Kidney (tissue), 13 donors: ENCODE measurements at regions not wholly inside any gene's neighbourhood (a gene's known extent, or its start where the extent isn't known, plus 50 kb on each side); places are given as distances from the start of the nearest gene placed in this dataset.

ENCODE experiments used
- DNase-seq, 5 donors: peaks; one replicate each; pipeline ENCODE4 v3.0.0-alpha.2; 2013 to 2020
- FAIRE-seq: peaks from 2 replicates; lab custom pipeline; 2012; peaks lifted over from hg19 to GRCh38; lab: Jason Lieb, UNC
- H3K27ac ChIP-seq, 2 donors: one replicate each; pipeline ENCODE4 v1.7.0; 2013; ENCODE audit warnings: low read depth in 2 of 2, low read length in 2 of 2, inconsistent platforms in 1 of 2
- H3K27me3 ChIP-seq: one replicate; pipeline ENCODE4 v1.7.1; 2013; ENCODE audit warnings: low read length, inconsistent platforms; ENCODE audit not compliant: control insufficient read depth, insufficient read depth
- H3K36me3 ChIP-seq, 3 donors: one replicate each; pipeline versions ENCODE4 v1.7.0 to v1.7.1; 2013; ENCODE audit warnings: low read length in 3 of 3, control low read depth in 1 of 3, inconsistent platforms in 1 of 3; ENCODE audit not compliant: insufficient read depth in 3 of 3, control insufficient read depth in 2 of 3
- H3K4me1 ChIP-seq, 3 donors: one replicate each; pipeline versions ENCODE4 v1.7.0 to v1.7.1; 2013; ENCODE audit warnings: low read length in 3 of 3, inconsistent platforms in 1 of 3, low read depth in 1 of 3; ENCODE audit not compliant: control insufficient read depth in 2 of 3, insufficient read depth in 2 of 3
- H3K4me3 ChIP-seq, 3 donors: one replicate each; pipeline versions ENCODE4 v1.7.0 to v1.8.1; 2013; ENCODE audit warnings: low read length in 3 of 3, control low read depth in 1 of 3, inconsistent platforms in 1 of 3
- H3K9ac ChIP-seq, 3 donors: one replicate each; pipeline versions ENCODE4 v1.7.0 to v1.7.1; 2013; ENCODE audit warnings: low read length in 3 of 3, control low read depth in 1 of 3, inconsistent platforms in 1 of 3
- H3K9me3 ChIP-seq, 3 donors: one replicate each; pipeline versions ENCODE4 v1.7.0 to v1.7.1; 2013; ENCODE audit warnings: low read length in 3 of 3, control low read depth in 1 of 3, inconsistent platforms in 1 of 3; ENCODE audit not compliant: control insufficient read depth in 2 of 3, insufficient read depth in 1 of 3
- CTCF ChIP-seq: IDR thresholded peaks from 3 replicates; pipeline ENCODE4 v1.5.1; 2012; ENCODE audit warnings: mild to moderate bottlenecking, moderate library complexity, borderline replicate concordance; ENCODE audit not compliant: insufficient read depth; ENCODE audit errors: extremely low read depth
- intact Hi-C: fragments of 100-400 bp; cut with DNase I; formaldehyde crosslinking; loops from one replicate; pipeline ENCODE4 v1.11.1; 2022
- donor health status: control.
- donor health status: control.
- donor health status: control.
- donor health status: control.
- donor health status: control.
- donor health status: DM: yes; HTN: yes; CAD: no.
- donor health status: Normal renal cell carcinoma (clear cell type).

GRCh38 chr2:104026725-104027124, 827.2 kb upstream of the POU3F3 start:
- FAIRE-seq (no peak), DNase-seq (peak in 3 of 5 donors; percentile 11 to 47 (median 16))
- Histone ChIP-seq H3K4me3 (peak overlapping the region in 1 of 3 donors; percentile 30), H3K4me1 (no peaks in the 10 kb centered on the region), H3K27me3 (no peaks in the 10 kb centered on the region), H3K9me3 (no peaks in the 10 kb centered on the region), H3K9ac (no peak overlapping the region), H3K36me3 (no peaks in the 10 kb centered on the region), H3K27ac (no peak overlapping the region)
- intact Hi-C loops, result no loop called here
- no peak for TF ChIP-seq CTCF

GRCh38 chr2:104027321-104027720, 826.6 kb upstream of the POU3F3 start:
- DNase-seq (no peak), FAIRE-seq (no peak)
- Histone ChIP-seq H3K27ac (no peak overlapping the region), H3K4me1 (no peaks in the 10 kb centered on the region), H3K36me3 (no peaks in the 10 kb centered on the region), H3K9me3 (no peaks in the 10 kb centered on the region), H3K27me3 (no peaks in the 10 kb centered on the region), H3K9ac (no peak overlapping the region), H3K4me3 (no peak overlapping the region)
- no peak for TF ChIP-seq CTCF
- intact Hi-C loops, result no loop called here

DNA sequence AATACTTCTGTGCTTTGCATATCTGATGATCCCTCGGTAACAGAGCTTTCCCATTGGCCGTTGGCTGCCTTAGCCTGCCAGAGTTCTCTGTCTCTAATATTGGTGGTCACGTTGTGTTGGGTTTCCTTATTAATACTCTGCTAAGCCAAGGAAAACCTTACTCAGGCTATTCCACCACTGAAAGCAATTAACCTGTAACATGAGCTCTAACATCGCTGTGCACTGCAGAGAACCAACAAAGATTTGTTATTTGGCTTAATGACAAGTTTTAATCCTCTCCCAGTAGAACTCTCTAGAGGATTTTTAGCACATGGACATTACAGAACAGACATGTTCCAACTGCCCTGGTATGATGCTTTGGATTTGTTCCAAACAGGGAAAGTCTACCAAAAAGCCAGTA, 825.9 kb upstream of the POU3F3 start:
- FAIRE-seq, result no peak
- intact Hi-C loops, result no loop called here

More for the DNA sequence above, 825.9 kb upstream of the POU3F3 start:
- Histone ChIP-seq H3K9ac (no peak overlapping the region), H3K4me1 (no peaks in the 10 kb centered on the region), H3K27me3 (no peaks in the 10 kb centered on the region), H3K9me3 (no peaks in the 10 kb centered on the region), H3K36me3 (no peaks in the 10 kb centered on the region), H3K4me3 (peak overlapping the region in 1 of 3 donors; percentile 14), H3K27ac (no peak overlapping the region)
- no peak for TF ChIP-seq CTCF
- peak in 3 of 5 donors; percentile 29 to 80 (median 74) for DNase-seq
